Effector memory CD4-positive, alpha-beta T cell (primary cell): ENCODE measurements at regions not wholly inside any gene's neighbourhood (a gene's known extent, or its start where the extent isn't known, plus 50 kb on each side); places are given as distances from the start of the nearest gene placed in this dataset.

ENCODE experiments used
- DNase-seq, 3 donors: peaks; one replicate each; pipeline ENCODE4 v3.0.0-alpha.2; 2020
- H3K27ac ChIP-seq: 2 replicates; pipeline ENCODE4 v1.7.0; 2013; ENCODE audit warnings: mild to moderate bottlenecking, low read length, moderate library complexity; ENCODE audit not compliant: insufficient read depth, poor library complexity, severe bottlenecking
- H3K27me3 ChIP-seq: replicated peaks from 2 replicates; pipeline ENCODE4 v1.7.0; 2013; ENCODE audit warnings: mild to moderate bottlenecking, low read length; ENCODE audit not compliant: insufficient read depth, control insufficient read depth, poor library complexity, severe bottlenecking
- H3K36me3 ChIP-seq: 2 replicates; pipeline ENCODE4 v1.7.0; 2013; ENCODE audit warnings: mild to moderate bottlenecking, low read length, moderate library complexity; ENCODE audit not compliant: control insufficient read depth, insufficient read depth
- H3K4me1 ChIP-seq: 2 replicates; pipeline ENCODE4 v1.7.0; 2013; ENCODE audit warnings: low read length, mild to moderate bottlenecking; ENCODE audit not compliant: control insufficient read depth, insufficient read depth, poor library complexity, severe bottlenecking
- H3K4me3 ChIP-seq: 2 replicates; pipeline ENCODE4 v1.7.0; 2013; ENCODE audit warnings: low read length, low read depth, mild to moderate bottlenecking; ENCODE audit not compliant: insufficient read depth, poor library complexity, severe bottlenecking
- H3K9me3 ChIP-seq: 2 replicates; pipeline ENCODE4 v1.7.0; 2013; ENCODE audit warnings: mild to moderate bottlenecking, low read length, moderate library complexity; ENCODE audit not compliant: control insufficient read depth

DNA sequence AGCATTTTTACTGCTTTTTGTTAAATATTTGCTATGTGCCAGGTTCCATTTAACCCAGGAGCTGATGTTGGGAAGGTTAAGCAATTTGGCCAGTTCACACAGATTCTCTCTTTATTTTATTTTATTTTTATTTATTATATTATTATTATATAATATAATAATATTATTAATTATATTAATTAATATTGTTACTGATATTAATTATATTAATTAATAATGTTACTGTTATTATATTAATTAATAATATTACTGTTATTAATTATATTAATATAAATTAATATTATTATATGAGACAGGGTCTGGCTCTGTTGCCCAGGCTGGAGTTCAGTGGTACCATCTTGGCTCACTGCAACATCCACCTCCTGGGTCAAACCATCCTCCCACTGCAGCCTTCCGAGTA lies 593.0 kb upstream of the SGCD start:
- no peaks in the 10 kb centered on the region for H3K9me3 ChIP-seq
- H3K36me3 ChIP-seq, result no peaks in the 10 kb centered on the region
- H3K4me1 ChIP-seq, result no peaks in the 10 kb centered on the region
- no peak overlapping the region for H3K4me3 ChIP-seq
- H3K27ac ChIP-seq, result no peak overlapping the region
- DNase-seq, result no peak
- H3K27me3 ChIP-seq, result no peaks in the 10 kb centered on the region

DNA sequence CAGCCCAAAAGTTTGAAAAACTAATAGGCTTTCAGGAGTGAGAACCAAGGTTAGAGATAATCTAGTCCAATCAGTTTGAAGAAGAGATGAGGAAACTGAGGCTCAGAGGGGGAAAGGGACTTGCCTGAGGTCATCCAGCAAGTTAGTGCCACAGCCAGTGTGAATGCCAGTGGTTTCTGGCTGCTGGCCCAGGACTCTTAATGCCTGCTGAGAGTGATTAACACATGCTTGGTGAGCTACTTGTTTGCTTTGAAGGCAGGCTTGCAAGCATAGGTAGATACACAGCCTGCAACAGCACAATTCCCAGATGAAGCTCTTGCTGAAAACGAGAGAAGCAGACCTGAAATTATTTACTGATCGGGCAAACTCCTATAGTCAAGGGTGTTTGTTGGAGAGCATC lies 591.6 kb upstream of the SGCD start:
- no peak overlapping the region for H3K27ac ChIP-seq
- no peak overlapping the region for H3K4me3 ChIP-seq
- H3K9me3 ChIP-seq, result no peaks in the 10 kb centered on the region
- no peak for DNase-seq
- H3K27me3 ChIP-seq, result no peaks in the 10 kb centered on the region
- no peaks in the 10 kb centered on the region for H3K4me1 ChIP-seq
- H3K36me3 ChIP-seq, result no peaks in the 10 kb centered on the region

DNA sequence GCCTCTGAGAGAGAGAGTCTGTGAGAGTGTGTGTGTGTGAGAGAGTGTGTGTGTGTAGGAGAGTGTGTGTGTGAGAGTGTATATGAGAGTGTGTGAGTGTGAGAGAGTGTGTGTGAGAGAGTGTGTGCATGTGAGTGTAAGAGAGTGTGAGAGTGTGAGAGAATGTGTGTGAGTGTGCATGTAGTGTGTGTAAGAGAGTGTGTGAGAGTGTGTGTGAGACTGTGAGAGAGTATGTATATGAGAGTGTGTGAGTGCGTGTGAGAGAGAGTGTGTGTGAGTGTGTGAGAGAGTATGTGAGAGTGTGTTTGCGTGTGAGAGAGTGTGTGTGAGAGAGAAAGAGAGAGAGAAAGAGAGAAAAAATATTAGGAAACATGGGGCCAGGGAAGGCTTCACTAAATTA lies 588.3 kb upstream of the SGCD start:
- DNase-seq, result no peak
- Histone ChIP-seq H3K9me3 (no peaks in the 10 kb centered on the region), H3K4me1 (no peaks in the 10 kb centered on the region), H3K27me3 (no peaks in the 10 kb centered on the region), H3K36me3 (no peaks in the 10 kb centered on the region), H3K4me3 (no peak overlapping the region), H3K27ac (no peak overlapping the region)

DNA sequence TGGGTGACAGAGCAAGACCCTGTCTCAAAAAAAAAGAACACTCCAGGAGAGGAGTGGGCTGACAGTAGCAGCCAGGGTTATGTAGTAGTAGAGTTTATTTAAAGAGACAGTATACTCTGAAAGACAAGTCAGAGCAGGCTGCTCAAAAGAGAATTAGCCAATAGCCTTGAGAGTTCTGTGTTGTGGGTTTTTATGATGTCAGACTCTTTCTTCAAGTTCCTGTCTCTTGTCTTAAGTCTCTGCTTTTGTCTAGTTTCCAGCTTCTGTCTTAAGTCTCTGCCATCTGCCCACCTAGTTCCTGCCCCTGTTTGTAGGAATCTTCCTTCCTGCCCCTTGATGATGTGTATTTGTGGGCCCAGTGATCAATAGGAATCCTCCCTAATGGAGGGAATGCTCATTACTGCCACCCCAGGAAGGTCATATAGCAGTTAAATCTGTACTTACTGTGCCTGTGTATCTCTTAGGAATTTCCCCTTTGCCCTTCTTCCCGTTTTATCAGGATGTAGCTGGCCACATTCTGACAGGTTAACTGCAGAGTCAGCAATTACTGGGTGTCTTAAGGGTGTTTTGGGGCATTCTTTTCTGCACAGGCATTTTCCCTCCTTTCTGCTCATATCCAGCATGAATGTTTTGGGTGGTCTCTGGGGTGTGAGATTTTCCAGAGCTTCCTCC lies 580.5 kb upstream of the SGCD start:
- Histone ChIP-seq H3K36me3 (no peaks in the 10 kb centered on the region), H3K27ac (no peak overlapping the region), H3K9me3 (no peaks in the 10 kb centered on the region), H3K27me3 (no peaks in the 10 kb centered on the region), H3K4me1 (no peaks in the 10 kb centered on the region), H3K4me3 (no peak overlapping the region)
- no peak for DNase-seq

DNA sequence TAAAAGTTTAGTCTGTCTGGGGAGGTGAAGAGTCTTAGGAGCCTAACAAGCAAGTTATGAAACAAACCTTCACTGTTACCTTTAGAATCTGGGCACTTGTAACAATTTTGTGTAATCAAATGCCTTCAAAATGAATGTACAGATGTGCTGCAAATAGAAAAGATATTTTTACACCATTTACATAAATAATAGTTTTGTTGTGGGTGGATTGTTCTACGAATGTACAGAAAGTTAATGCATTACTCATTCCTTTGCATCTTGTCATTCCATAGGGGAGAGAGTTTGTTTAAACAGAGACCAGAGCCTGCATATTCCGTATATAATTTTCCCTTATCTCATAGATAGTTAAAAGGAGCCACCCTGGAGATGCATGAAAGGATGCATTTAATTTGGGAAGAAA lies 576.9 kb upstream of the SGCD start:
- no peak overlapping the region for H3K4me3 ChIP-seq

DNA sequence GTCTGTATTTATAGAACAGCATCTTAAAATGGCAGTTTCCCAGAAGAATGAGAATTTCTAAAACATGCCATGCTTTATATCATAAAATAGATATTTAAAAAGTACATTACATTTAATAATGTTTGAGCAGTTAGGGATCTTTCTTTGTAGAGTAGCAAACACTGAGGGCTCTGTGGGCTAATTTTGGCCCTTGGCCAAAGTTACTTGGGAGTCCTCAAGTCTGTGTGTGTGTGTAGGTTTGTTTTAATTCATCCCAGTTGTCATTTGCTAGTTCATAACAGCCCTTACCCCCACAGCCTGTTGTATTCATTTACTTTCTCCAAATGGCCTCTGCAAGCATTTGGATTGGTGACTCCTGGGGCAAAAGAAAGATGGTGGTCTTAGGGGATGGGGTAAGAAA lies 576.4 kb upstream of the SGCD start:
- no peak for DNase-seq
- Histone ChIP-seq H3K9me3 (no peaks in the 10 kb centered on the region), H3K4me3 (no peak overlapping the region), H3K27me3 (no peaks in the 10 kb centered on the region), H3K27ac (no peak overlapping the region), H3K4me1 (no peaks in the 10 kb centered on the region), H3K36me3 (no peaks in the 10 kb centered on the region)

More for the DNA sequence above, 576.9 kb upstream of the SGCD start:
- Histone ChIP-seq H3K4me1 (no peaks in the 10 kb centered on the region), H3K9me3 (no peaks in the 10 kb centered on the region), H3K36me3 (no peaks in the 10 kb centered on the region), H3K27ac (no peak overlapping the region), H3K27me3 (no peaks in the 10 kb centered on the region)
- no peak for DNase-seq

DNA sequence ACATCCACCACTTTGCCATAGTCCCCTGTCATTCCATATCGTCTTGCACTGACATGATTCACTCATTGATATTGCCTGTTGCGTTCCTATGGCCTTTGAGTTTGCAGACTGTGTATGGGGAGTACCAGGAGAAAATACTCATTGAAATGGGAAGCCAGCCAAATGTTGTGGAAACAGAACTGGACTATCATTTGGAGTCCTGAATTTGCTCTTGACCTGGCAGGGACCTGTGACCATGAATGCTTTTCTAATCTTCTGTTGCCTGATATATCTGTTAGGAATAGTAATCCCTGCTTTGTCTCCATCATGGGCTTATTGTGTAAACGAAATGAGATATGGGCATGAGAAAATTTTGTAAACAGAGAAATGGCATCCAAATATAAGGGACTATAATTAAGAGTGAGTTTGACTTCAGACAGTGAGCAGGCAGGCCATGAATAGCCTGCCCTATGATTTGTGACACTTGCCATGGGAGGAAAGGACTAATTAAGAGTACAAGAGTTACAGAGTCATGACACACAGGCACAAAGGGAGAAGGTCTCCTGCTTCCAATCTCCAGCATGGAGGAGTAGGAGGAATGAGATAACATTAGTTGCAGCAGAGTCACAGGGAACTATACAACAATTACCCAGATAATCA lies 572.9 kb upstream of the SGCD start:
- H3K27ac ChIP-seq, result no peak overlapping the region
- H3K27me3 ChIP-seq, result no peaks in the 10 kb centered on the region
- H3K9me3 ChIP-seq, result no peaks in the 10 kb centered on the region
- no peak overlapping the region for H3K4me3 ChIP-seq
- no peaks in the 10 kb centered on the region for H3K4me1 ChIP-seq
- H3K36me3 ChIP-seq, result no peaks in the 10 kb centered on the region
- DNase-seq, result no peak

DNA sequence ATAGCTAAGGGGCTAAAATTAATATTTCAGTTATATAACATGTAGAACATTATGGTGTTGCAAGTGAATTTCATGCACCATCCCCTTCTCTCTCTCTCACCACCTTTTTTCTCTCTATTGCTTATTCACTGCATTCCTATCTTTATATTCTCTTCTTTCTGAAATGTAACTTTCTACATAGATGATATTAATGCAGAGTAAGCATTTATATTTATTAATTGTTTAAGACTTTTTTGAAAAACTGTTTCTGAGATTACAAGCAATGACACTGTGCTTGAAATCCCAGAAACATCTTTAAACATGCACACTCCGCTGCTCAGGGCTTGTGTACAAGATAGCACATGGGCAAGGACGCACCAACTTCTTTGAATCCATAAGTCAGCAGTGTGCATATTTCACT lies 567.7 kb upstream of the SGCD start:
- Histone ChIP-seq H3K4me1 (no peaks in the 10 kb centered on the region), H3K9me3 (no peaks in the 10 kb centered on the region), H3K36me3 (no peaks in the 10 kb centered on the region), H3K27me3 (no peaks in the 10 kb centered on the region), H3K27ac (no peak overlapping the region), H3K4me3 (no peak overlapping the region)
- DNase-seq, result no peak

DNA sequence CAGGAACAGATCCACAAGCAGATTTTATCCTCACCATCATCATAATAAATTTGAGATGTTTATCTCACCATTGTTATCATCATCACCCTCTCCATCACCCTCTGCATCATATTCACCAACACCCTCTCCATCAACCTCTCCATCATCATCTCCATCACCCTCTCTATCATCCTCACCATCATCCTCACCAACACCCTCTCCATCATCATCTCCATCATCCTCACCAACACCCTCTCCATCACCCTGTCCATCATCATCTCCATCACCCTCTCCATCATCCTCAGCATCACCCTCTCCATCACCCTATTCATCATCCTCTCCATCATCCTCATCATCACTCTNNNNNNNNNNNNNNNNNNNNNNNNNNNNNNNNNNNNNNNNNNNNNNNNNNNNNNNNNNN lies 567.0 kb upstream of the SGCD start:
- no peak overlapping the region for H3K4me3 ChIP-seq
- no peak for DNase-seq
- H3K4me1 ChIP-seq, result no peaks in the 10 kb centered on the region
- H3K27ac ChIP-seq, result no peak overlapping the region
- H3K36me3 ChIP-seq, result no peaks in the 10 kb centered on the region
- no peaks in the 10 kb centered on the region for H3K9me3 ChIP-seq
- H3K27me3 ChIP-seq, result no peaks in the 10 kb centered on the region

DNA sequence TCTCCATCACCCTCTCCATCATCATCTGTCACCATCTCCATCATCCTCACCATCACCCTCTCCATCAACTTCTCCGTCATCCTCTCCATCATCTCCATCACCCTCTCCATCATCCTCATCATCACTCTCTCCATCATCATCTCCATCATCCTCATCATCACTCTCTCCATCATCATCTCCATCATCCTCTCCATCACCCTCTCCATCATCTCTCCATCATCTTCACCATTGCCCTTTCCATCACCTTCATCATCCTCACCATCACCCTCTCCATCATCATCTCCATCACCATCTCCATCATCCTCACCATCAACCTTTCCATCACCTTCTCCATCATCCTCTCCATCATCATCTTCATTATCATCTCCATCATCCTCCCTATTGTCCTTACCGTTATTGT lies 565.5 kb upstream of the SGCD start:
- DNase-seq, result no peak
- H3K36me3 ChIP-seq, result no peaks in the 10 kb centered on the region

More for the DNA sequence above, 565.5 kb upstream of the SGCD start:
- Histone ChIP-seq H3K27ac (no peak overlapping the region), H3K4me1 (no peaks in the 10 kb centered on the region), H3K4me3 (no peak overlapping the region), H3K9me3 (no peaks in the 10 kb centered on the region), H3K27me3 (no peaks in the 10 kb centered on the region)
